HCT116 (cell line): ENCODE measurements at regions not wholly inside any gene's neighbourhood (a gene's known extent, or its start where the extent isn't known, plus 50 kb on each side); places are given as distances from the start of the nearest gene placed in this dataset.

Experiments used
- ATAC-seq: fragments of 200-7000 bp; cut with Tn5 transposase; 2 replicates; pipeline ENCODE4 v1.9.1; 2020; ENCODE audit warnings: mild to moderate bottlenecking, moderate library complexity
- BruUV-seq: library from RNA; stranded (reverse); fragments of 400-500 nt; replicated peaks from 2 replicates; lab custom pipeline; 2021; lab: Mats Ljungman, UMichigan
- CTCF ChIA-PET: fragments of 300-600 bp; sonication (Branson Sonifier 250); formaldehyde crosslinking; loops from one replicate; lab custom pipeline; 2021; ENCODE audit warnings: antibody characterized with exemption; lab: Charles Lee
- POLR2A ChIA-PET: fragments of 300-600, 350-600 bp; sonication (Branson Sonifier 250); formaldehyde crosslinking; loops from one replicate; lab custom pipeline; 2021; ENCODE audit warnings: antibody characterized with exemption; lab: Charles Lee
- RAD21 ChIA-PET, 2 experiments: fragments of 300-600 bp; sonication (Branson Sonifier 250); formaldehyde crosslinking; loops; one replicate each; lab custom pipeline; 2023; ENCODE audit warnings: low total read pairs in 2 of 2; ENCODE audit not compliant: uncharacterized antibody in 2 of 2, unreplicated experiment in 2 of 2, low non-redundant PET in 1 of 2; lab: Charles Lee
- DNase-seq: peaks from one replicate; pipeline ENCODE4 v3.0.0-alpha.2; 2010; ENCODE audit warnings: low read depth, low spot score
- H2AFZ ChIP-seq: fragments of 200-600 bp; shearing (Covaris generic), sonication (generic); 2 replicates; pipeline ENCODE4 v1.6.1; 2017; ENCODE audit warnings: low read depth, mixed run types, mixed read lengths, antibody characterized with exemption, low read length; ENCODE audit not compliant: poor library complexity, severe bottlenecking
- H3K27ac ChIP-seq: 2 replicates; pipeline ENCODE4 v1.5.1; 2012; ENCODE audit warnings: low read depth, low read length
- H3K27me3 ChIP-seq: fragments of 200-600 bp; sonication (generic); 2 replicates; pipeline ENCODE4 v1.6.1; 2016; ENCODE audit warnings: mixed run types, low read length, mixed read lengths; ENCODE audit not compliant: insufficient read depth
- H3K36me3 ChIP-seq, 2 experiments: fragments of 200-500 bp in 1 of 2; fragments of 200-600 bp in 1 of 2; sonication (Bioruptor generic) in 1 of 2; sonication (generic) in 1 of 2; 2 replicates each; pipeline versions ENCODE4 v1.5.1 to v1.6.1; 2014 to 2016; ENCODE audit warnings: low read length in 2 of 2, inconsistent platforms in 1 of 2, mixed read lengths in 1 of 2, mixed run types in 1 of 2; ENCODE audit not compliant: insufficient read depth in 2 of 2, control insufficient read depth in 1 of 2
- H3K4me1 ChIP-seq, 2 experiments: fragments of 200-600 bp in 1 of 2; sonication (generic) in 1 of 2; 2 replicates each; pipeline versions ENCODE4 v1.5.1 to v1.6.1; 2012 to 2017; ENCODE audit warnings: low read length in 2 of 2, inconsistent platforms in 1 of 2, mild to moderate bottlenecking in 1 of 2, mixed read lengths in 1 of 2, mixed run types in 1 of 2, moderate library complexity in 1 of 2; ENCODE audit not compliant: insufficient read depth in 2 of 2, control insufficient read depth in 1 of 2
- H3K4me2 ChIP-seq: fragments of 200-600 bp; sonication (generic); 2 replicates; pipeline ENCODE4 v1.6.1; 2017; ENCODE audit warnings: mixed run types, low read length, mixed read lengths
- H3K4me3 ChIP-seq, 2 experiments: fragments of 200-600 bp in 1 of 2; sonication (generic) in 1 of 2; replicated peaks in 1 of 2; 2 replicates each; pipeline ENCODE4 v1.5.1; 2011 to 2016; ENCODE audit warnings: low read length in 2 of 2, control low read depth in 1 of 2, low read depth in 1 of 2, mild to moderate bottlenecking in 1 of 2, mixed read lengths in 1 of 2, mixed run types in 1 of 2
- H3K79me2 ChIP-seq: fragments of 200-600 bp; sonication (generic); 2 replicates; pipeline ENCODE4 v1.6.1; 2017; ENCODE audit warnings: mild to moderate bottlenecking, mixed run types, low read length, moderate library complexity, mixed read lengths; ENCODE audit not compliant: insufficient read depth
- H3K9ac ChIP-seq: fragments of 200-600 bp; sonication (generic); 2 replicates; pipeline ENCODE4 v1.6.1; 2016; ENCODE audit warnings: low read length, mixed read lengths
- H3K9me2 ChIP-seq: fragments of 200-600 bp; sonication (generic), shearing (Covaris generic); 2 replicates; pipeline ENCODE4 v1.6.1; 2017; ENCODE audit warnings: mixed run types, mild to moderate bottlenecking, moderate library complexity; ENCODE audit not compliant: insufficient read depth
- H3K9me3 ChIP-seq, 2 experiments: fragments of 200-500 bp in 1 of 2; fragments of 200-600 bp in 1 of 2; sonication (Bioruptor generic) in 1 of 2; sonication (generic) in 1 of 2; 2 replicates each; pipeline ENCODE4 v1.6.1; 2014 to 2017; ENCODE audit warnings: low read length in 2 of 2, mixed read lengths in 2 of 2, inconsistent platforms in 1 of 2, low read depth in 1 of 2, mild to moderate bottlenecking in 1 of 2, mixed run types in 1 of 2, moderate library complexity in 1 of 2; ENCODE audit not compliant: control insufficient read depth in 1 of 2, insufficient read depth in 1 of 2
- H4K20me1 ChIP-seq: fragments of 200-600 bp; sonication (generic), shearing (Covaris generic); 2 replicates; pipeline ENCODE4 v1.6.1; 2017; ENCODE audit warnings: mixed run types, mild to moderate bottlenecking, moderate library complexity; ENCODE audit not compliant: insufficient read depth
- CBX3 ChIP-seq: IDR thresholded peaks from 2 replicates; pipeline ENCODE4 v1.6.1; 2012; ENCODE audit warnings: low read depth
- CEBPB ChIP-seq: IDR thresholded peaks from 2 replicates; pipeline ENCODE4 v1.6.1; 2012; ENCODE audit warnings: low read depth
- CTCF ChIP-seq, 3 experiments: fragments of 200-600 bp in 1 of 3; sonication (generic) in 1 of 3; IDR thresholded peaks in 2 of 3; conservative IDR thresholded peaks in 1 of 3; 2 replicates each; pipeline ENCODE4 v1.5.1; 2012 to 2017; ENCODE audit warnings: low read depth in 2 of 3, low read length in 2 of 3, antibody characterized with exemption in 1 of 3, borderline replicate concordance in 1 of 3, control low read depth in 1 of 3, mild to moderate bottlenecking in 1 of 3, mixed read lengths in 1 of 3, mixed run types in 1 of 3, moderate library complexity in 1 of 3; ENCODE audit not compliant: insufficient read depth in 1 of 3
- EGR1 ChIP-seq: IDR thresholded peaks from 2 replicates; pipeline ENCODE4 v1.6.1; 2012; ENCODE audit warnings: low read depth
- EZH2 ChIP-seq: fragments of 200-600 bp; sonication (generic); IDR thresholded peaks from 2 replicates; pipeline ENCODE4 v1.6.1; 2017; ENCODE audit warnings: antibody characterized with exemption, mixed run types
- EZH2phosphoT487 ChIP-seq: fragments of 200-600 bp; IDR thresholded peaks from 2 replicates; pipeline ENCODE4 v1.6.1; 2018; ENCODE audit warnings: antibody characterized with exemption, borderline replicate concordance
- FOSL1 ChIP-seq: IDR thresholded peaks from 2 replicates; pipeline ENCODE4 v1.6.1; 2012; ENCODE audit warnings: low read depth
- JUND ChIP-seq: IDR thresholded peaks from 2 replicates; pipeline ENCODE4 v1.6.1; 2012
- MAX ChIP-seq: IDR thresholded peaks from 2 replicates; pipeline ENCODE4 v1.6.1; 2012
- POLR2A ChIP-seq: IDR thresholded peaks from 2 replicates; pipeline ENCODE4 v1.7.0; 2011; ENCODE audit warnings: borderline replicate concordance; ENCODE audit not compliant: insufficient read depth, insufficient read length; ENCODE audit errors: extremely low read depth
- POLR2AphosphoS5 ChIP-seq: IDR thresholded peaks from 2 replicates; pipeline ENCODE4 v1.6.1; 2011; ENCODE audit warnings: mild to moderate bottlenecking, low read depth, low read length, moderate library complexity
- RAD21 ChIP-seq: IDR thresholded peaks from 2 replicates; pipeline ENCODE4 v1.6.1; 2012; ENCODE audit warnings: low read depth, mild to moderate bottlenecking
- SIN3A ChIP-seq: IDR thresholded peaks from 2 replicates; pipeline ENCODE4 v1.6.1; 2012; ENCODE audit warnings: low read depth
- SP1 ChIP-seq: IDR thresholded peaks from 2 replicates; pipeline ENCODE4 v1.6.1; 2012; ENCODE audit warnings: low read depth
- SRF ChIP-seq: IDR thresholded peaks from 2 replicates; pipeline ENCODE4 v1.6.1; 2012; ENCODE audit warnings: low read depth
- YY1 ChIP-seq: IDR thresholded peaks from 2 replicates; pipeline ENCODE4 v1.6.1; 2011; ENCODE audit warnings: low read length, low read depth, moderate library complexity, mild to moderate bottlenecking; ENCODE audit not compliant: insufficient replicate concordance; ENCODE audit errors: extremely low read depth
- ZBTB33 ChIP-seq: IDR thresholded peaks from 2 replicates; pipeline ENCODE4 v1.6.1; 2011; ENCODE audit warnings: mild to moderate bottlenecking, low read length, moderate library complexity; ENCODE audit not compliant: insufficient replicate concordance; ENCODE audit errors: extremely low read depth
- ZFX ChIP-seq: fragments of 450-650 bp; IDR thresholded peaks from 2 replicates; pipeline ENCODE4 v1.6.1; 2017
- ZNF274 ChIP-seq: fragments of 200-500 bp; sonication (Bioruptor generic); IDR thresholded peaks from 2 replicates; pipeline ENCODE4 v1.6.1; 2014; ENCODE audit warnings: mild to moderate bottlenecking, low read depth, low read length, inconsistent platforms
- intact Hi-C: fragments of 100-400 bp; cut with micrococcal nuclease; formaldehyde crosslinking; loops from 2 replicates; pipeline ENCODE4 v1.10.0; 2022

- H2AFZ ChIP-seq: no peak overlapping the region
- H3K36me3 ChIP-seq: no peaks in the 10 kb centered on the region
- no peak overlapping the region for H3K27ac ChIP-seq
- ChIA-PET CTCF (no interaction called here), POLR2A (no interaction called here)
- H3K9me2 ChIP-seq: no peaks in the 10 kb centered on the region
- no TSS peak for BruUV-seq
- DNase-seq: no peak
- no peak overlapping the region for H3K4me2 ChIP-seq
- TF ChIP-seq JUND (no peak), RAD21 (no peak), EGR1 (no peak), SIN3A (no peak), POLR2AphosphoS5 (no peak), YY1 (no peak), MAX (no peak), EZH2phosphoT487 (no peak)
- TF ChIP-seq, all 23 proteins: peak for 0
- Histone ChIP-seq H3K27me3 (no peaks in the 10 kb centered on the region), H3K9ac (no peak overlapping the region), H3K4me1 (no peaks in the 10 kb centered on the region), H4K20me1 (no peaks in the 10 kb centered on the region), H3K9me3 (no peaks in the 10 kb centered on the region), H3K79me2 (no peaks in the 10 kb centered on the region), H3K4me3 (no peak overlapping the region)
- no peak for ATAC-seq
- intact Hi-C loops: no loop called here
- RAD21 ChIA-PET: no interaction called here
Observed at GRCh38 chr5:51881901-51882300, 498.7 kb downstream of the ISL1 start.

GRCh38 chr5:51882647-51883046, 499.4 kb downstream of the ISL1 start:
- DNase-seq (no peak), ATAC-seq (no peak)
- no peaks in the 10 kb centered on the region for H3K9me3 ChIP-seq
- H3K79me2 ChIP-seq: no peaks in the 10 kb centered on the region
- no peak overlapping the region for H3K27ac ChIP-seq
- ChIA-PET CTCF (no interaction called here), POLR2A (no interaction called here), RAD21 (no interaction called here)
- BruUV-seq: no TSS peak
- no peaks in the 10 kb centered on the region for H4K20me1 ChIP-seq
- no peak overlapping the region for H2AFZ ChIP-seq
- no peaks in the 10 kb centered on the region for H3K27me3 ChIP-seq
- H3K9me2 ChIP-seq: no peaks in the 10 kb centered on the region
- H3K9ac ChIP-seq: no peak overlapping the region
- intact Hi-C loops: no loop called here
- H3K36me3 ChIP-seq: no peaks in the 10 kb centered on the region
- H3K4me1 ChIP-seq: no peaks in the 10 kb centered on the region
- no peak overlapping the region for H3K4me2 ChIP-seq
- H3K4me3 ChIP-seq: no peak overlapping the region
- TF ChIP-seq ZBTB33 (no peak), CTCF (IDR thresholded peaks at IDR 0.05 in 2 of 3, conservative IDR thresholded peaks at IDR 0.05 in 1 of 3; ENCODE audit: borderline replicate concordance in 1 of 3, insufficient read depth in 1 of 3, low read depth in 2 of 3, low read length in 2 of 3) (no peak), CEBPB (no peak), SRF (no peak), POLR2A (no peak), MAX (no peak), RAD21 (no peak), ZFX (no peak), EZH2 (no peak), CBX3 (no peak), FOSL1 (no peak), YY1 (no peak), SP1 (no peak), ZNF274 (no peak), EZH2phosphoT487 (no peak)
